ENCODE measurements at regions not wholly inside any gene's neighbourhood (a gene's known extent, or its start where the extent isn't known, plus 50 kb on each side); places are given as distances from the start of the nearest gene placed in this dataset.

DNA sequence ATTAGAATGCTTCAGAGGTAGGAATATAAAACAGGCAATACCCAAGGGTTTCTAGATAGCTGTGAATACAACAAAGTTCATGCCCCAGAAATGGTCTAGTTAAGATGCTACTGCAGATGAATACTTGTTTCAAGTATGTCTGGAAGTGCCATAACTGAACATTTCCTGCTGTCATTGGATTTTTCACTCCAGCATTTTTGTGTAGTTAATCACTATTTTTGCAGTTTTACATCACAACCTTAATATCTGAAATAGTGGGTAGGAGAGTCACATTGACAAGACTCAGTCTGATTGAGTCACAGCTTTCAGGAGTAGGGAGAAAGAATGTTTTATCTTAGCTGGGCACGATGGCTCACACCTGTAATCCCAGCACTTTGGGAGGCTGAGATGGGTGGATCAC, 126.4 kb upstream of the C1orf21 start:
- TF ChIP-seq, protein P1, sequence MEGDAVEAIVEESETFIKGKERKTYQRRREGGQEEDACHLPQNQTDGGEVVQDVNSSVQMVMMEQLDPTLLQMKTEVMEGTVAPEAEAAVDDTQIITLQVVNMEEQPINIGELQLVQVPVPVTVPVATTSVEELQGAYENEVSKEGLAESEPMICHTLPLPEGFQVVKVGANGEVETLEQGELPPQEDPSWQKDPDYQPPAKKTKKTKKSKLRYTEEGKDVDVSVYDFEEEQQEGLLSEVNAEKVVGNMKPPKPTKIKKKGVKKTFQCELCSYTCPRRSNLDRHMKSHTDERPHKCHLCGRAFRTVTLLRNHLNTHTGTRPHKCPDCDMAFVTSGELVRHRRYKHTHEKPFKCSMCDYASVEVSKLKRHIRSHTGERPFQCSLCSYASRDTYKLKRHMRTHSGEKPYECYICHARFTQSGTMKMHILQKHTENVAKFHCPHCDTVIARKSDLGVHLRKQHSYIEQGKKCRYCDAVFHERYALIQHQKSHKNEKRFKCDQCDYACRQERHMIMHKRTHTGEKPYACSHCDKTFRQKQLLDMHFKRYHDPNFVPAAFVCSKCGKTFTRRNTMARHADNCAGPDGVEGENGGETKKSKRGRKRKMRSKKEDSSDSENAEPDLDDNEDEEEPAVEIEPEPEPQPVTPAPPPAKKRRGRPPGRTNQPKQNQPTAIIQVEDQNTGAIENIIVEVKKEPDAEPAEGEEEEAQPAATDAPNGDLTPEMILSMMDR (IDR thresholded peaks at IDR 0.05), result no peak

GRCh38 chr1:184262109-184262508, 124.7 kb upstream of the C1orf21 start:
- TF ChIP-seq, protein P1 (IDR thresholded peaks at IDR 0.05), result no peak

DNA sequence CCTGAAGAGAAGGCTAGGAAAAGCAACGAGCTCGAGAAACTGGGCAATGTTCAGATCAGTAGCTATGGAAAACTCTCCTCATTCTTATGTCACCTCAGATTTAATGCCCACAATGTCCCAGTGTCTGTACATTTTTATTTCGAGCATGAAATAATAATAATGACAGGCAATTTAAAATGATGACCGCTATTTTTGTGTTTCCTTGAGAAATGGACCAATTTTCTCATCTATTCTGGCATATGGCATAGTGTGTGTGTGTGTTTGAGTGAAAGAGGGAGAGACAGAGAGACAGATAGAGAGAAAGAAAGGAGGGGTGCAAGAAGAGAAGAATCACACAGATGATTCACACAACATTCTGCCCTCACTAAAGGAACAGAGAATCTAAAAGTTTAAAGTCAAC, 119.1 kb upstream of the C1orf21 start:
- TF ChIP-seq, protein P1 (IDR thresholded peaks at IDR 0.05), result no peak

DNA sequence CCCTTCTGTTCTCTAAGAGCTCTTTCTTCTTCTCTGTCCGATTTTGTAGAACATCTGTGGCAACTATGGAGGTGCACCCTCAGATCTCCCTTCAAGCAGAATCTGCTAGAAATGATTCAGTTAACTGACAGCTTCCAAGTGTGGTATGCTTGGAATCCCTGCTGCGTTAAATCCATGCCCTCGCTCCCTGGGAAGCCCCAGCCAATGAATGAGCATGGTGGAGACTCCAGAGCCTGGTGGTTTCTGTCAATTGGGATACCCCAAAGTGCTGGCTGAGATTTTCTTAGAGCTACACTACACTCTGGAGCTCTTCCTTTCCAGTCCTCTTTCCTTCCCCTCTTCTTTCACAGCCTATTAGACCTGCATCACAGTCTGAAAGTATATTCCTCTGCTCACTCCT, 116.3 kb upstream of the C1orf21 start:
- TF ChIP-seq, protein P1 (IDR thresholded peaks at IDR 0.05), result no peak

- TF ChIP-seq, protein P1 (IDR thresholded peaks at IDR 0.05), result no peak
Measured at GRCh38 chr1:184272175-184272866, 114.5 kb upstream of the C1orf21 start.

- TF ChIP-seq, protein P1 (IDR thresholded peaks at IDR 0.05), result no peak
Measured at GRCh38 chr1:184276416-184276815, 110.4 kb upstream of the C1orf21 start.

- TF ChIP-seq, protein P1 (IDR thresholded peaks at IDR 0.05), result no peak
Measured at GRCh38 chr1:184279911-184280458, 106.8 kb upstream of the C1orf21 start.
